GM10248 (cell line): ENCODE measurements at regions not wholly inside any gene's neighbourhood (a gene's known extent, or its start where the extent isn't known, plus 50 kb on each side); places are given as distances from the start of the nearest gene placed in this dataset.

ENCODE experiments used
- CTCF ChIA-PET: fragments of 300-600 bp; sonication (Branson Sonifier 250); formaldehyde crosslinking; extraction: SDS; loops from one replicate; lab custom pipeline; 2021; ENCODE audit warnings: antibody characterized with exemption; lab: Yijun Ruan, JAX
- POLR2A ChIA-PET: fragments of 350-650 bp; sonication (Branson Sonifier 250); formaldehyde crosslinking; extraction: SDS; loops from one replicate; lab custom pipeline; 2020; ENCODE audit warnings: antibody characterized with exemption; lab: Yijun Ruan, JAX
- DNase-seq: peaks from one replicate; pipeline ENCODE4 v3.0.0; 2012; ENCODE audit errors: extremely low spot score
- TF ChIP-seq, protein P1 (sequence below): IDR thresholded peaks from 2 replicates; pipeline ENCODE4 v1.5.1; 2012; ENCODE audit warnings: mild to moderate bottlenecking, low read depth; ENCODE audit errors: extremely low read depth, missing control alignments, control extremely low read depth

DNA sequence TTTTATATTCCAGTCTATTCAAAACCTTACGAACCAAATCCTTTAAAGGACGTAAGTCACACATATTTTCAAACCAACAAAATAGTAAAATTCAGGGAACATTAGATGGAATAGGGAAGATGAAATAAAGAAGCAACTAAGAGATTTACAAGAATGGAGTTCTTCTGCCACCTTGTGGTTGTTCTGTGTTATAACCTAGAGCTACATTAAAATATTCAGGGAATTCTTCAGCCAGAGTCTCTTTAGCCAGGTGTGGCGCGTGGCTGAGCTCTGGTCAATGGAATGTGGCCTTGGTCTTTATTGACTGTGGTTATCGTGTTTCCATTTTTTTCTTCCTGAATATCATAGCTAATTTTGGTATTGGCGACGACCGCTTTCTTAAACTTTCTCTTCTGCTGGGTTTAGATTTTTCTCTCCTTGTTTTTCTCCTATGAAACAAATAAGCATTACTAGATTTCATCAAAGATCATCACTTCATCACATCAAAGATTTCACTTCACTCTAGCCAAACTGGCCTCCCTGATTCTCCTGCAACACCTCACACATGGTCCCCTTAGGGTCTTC is 221.3 kb downstream of the MRPL39 start:
- peak; percentile 34 for DNase-seq
- ChIA-PET CTCF (interaction anchor here (0.6 to 3.9 kb wide), 26 partner anchors 10 to 621 kb away, joined by 3 to 22 read pairs (median 4); no protein-coding TSS in a partner anchor), POLR2A (no interaction called here)

DNA sequence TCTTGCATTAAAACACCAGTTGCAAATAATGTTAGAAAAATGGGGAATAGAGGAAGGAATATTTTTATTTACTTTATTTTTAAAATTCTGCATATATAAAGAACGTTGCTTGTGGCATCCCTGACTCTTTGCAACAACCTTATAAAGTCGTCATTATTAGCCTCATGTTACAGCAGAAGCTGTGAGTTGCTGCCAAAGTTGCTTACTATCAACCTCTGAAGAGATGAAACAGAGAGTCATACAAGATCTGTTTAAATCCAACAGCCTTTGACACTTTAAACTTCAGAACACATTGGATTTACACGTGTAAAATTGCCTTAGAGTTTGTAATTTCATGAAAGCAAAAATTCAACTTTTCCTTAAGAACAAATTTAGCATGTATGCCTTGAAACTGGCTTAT is 221.9 kb downstream of the MRPL39 start:
- no peak for DNase-seq
- POLR2A ChIA-PET = no interaction called here
- TF ChIP-seq, protein P1, sequence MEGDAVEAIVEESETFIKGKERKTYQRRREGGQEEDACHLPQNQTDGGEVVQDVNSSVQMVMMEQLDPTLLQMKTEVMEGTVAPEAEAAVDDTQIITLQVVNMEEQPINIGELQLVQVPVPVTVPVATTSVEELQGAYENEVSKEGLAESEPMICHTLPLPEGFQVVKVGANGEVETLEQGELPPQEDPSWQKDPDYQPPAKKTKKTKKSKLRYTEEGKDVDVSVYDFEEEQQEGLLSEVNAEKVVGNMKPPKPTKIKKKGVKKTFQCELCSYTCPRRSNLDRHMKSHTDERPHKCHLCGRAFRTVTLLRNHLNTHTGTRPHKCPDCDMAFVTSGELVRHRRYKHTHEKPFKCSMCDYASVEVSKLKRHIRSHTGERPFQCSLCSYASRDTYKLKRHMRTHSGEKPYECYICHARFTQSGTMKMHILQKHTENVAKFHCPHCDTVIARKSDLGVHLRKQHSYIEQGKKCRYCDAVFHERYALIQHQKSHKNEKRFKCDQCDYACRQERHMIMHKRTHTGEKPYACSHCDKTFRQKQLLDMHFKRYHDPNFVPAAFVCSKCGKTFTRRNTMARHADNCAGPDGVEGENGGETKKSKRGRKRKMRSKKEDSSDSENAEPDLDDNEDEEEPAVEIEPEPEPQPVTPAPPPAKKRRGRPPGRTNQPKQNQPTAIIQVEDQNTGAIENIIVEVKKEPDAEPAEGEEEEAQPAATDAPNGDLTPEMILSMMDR = no peak
- CTCF ChIA-PET = interaction anchor here (0.7 to 3.9 kb wide), 20 partner anchors 11 to 513 kb away, joined by 3 to 22 read pairs (median 4); no protein-coding TSS in a partner anchor

More for the DNA sequence above, 221.3 kb downstream of the MRPL39 start:
- TF ChIP-seq, protein P1 = peak; percentile 63

DNA sequence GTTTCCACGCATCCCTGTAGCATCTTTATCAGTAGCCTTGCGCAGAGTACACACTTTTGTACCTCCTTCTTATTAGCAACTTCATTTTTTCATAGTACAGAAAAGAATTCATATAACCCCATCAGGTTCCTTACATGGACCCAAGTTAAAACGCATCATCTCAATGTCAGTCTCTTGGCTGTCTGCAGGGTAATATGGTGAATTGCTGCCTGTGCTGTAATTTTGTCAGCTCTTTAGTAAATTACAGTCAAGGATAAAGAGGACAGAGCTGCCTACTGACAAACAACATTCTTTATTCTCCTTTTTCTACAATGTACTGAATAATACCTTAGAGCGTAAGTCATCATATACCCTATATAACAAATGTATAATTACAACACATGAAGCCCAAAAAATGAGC is 222.5 kb downstream of the MRPL39 start:
- TF ChIP-seq, protein P1 = no peak
- DNase-seq = no peak
- POLR2A ChIA-PET = no interaction called here
- CTCF ChIA-PET = interaction anchor here (0.7 to 3.9 kb wide), 11 partner anchors 11 to 489 kb away, joined by 3 to 22 read pairs (median 7); no protein-coding TSS in a partner anchor

DNA sequence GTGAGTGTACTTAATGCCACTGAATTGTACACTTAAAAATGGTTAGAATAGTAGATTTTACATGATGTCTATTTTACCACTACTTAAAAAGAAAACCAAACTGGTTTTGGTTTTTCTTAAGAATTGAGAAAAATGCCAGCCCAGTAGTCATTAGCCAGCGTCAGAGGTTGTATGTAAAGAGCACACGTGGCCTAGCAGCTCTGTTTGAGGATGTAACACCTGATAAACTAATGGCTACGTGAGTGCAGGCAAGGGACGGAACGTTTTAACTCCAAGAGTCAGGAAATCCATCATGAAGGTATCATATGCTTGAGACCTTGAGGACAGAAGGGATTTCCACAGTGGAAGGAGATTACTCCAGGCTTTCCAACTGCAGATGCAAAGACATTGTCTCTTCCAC is 223.7 kb downstream of the MRPL39 start:
- DNase-seq = no peak
- TF ChIP-seq, protein P1 = no peak
- POLR2A ChIA-PET = no interaction called here
- CTCF ChIA-PET = interaction anchor here (1.4 to 1.8 kb wide), 2 partner anchors 14 to 100 kb away, joined by 6 to 7 read pairs; no protein-coding TSS in a partner anchor

DNA sequence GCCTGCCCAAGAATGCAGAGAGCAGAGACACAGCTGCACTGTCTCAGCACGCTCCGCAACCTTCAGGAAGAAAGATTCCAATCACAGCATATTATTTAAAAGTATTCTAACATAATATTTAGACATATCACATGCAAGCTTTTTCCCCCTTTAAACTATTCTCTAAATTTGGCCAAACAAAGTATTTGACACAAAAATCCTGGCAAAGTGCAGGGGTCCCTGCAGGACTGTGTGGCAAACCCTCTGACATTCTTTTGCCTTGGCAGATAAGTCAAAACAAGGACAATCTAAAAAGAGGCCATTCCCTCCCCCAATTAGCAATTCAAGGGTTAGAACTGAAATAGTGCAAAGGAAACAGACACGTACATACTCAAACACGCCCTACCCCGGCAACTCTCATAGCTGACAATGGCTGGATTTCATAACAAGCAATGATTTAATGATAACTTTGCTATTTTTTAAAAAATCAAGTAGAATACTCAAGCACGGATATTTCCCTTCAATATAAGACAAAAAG is 225.3 kb downstream of the MRPL39 start:
- ChIA-PET CTCF (interaction anchor here (0.7 to 1.4 kb wide), 4 partner anchors 12 to 485 kb away, joined by 3 to 7 read pairs (median 3); no protein-coding TSS in a partner anchor), POLR2A (interaction anchor here (0.6 kb wide), 1 partner anchor 252 kb away, joined by 5 read pairs; no protein-coding TSS in a partner anchor)
- no peak for DNase-seq
- TF ChIP-seq, protein P1 = no peak

DNA sequence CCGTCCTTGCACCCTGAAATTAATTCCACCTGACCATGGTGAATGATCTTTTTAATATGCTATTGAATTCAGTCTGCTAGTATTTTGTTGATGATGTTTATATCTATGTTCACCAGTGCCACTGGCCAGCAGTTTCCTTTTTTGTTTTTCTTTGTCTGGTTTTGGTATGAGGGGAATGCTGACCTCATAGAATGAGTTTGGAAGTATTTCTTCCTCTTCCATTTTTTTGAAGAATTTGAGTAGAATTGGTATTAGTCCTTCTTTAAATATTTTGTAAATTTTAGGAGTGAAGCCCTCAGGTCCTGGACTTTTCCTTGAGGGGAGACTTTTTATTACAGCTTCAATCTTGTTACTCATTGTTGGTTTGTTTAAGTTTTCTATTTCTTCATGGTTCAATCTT is 231.6 kb downstream of the MRPL39 start:
- ChIA-PET CTCF (no interaction called here), POLR2A (no interaction called here)
- no peak for DNase-seq
- TF ChIP-seq, protein P1 = no peak
